GM12801 (cell line): ENCODE measurements at regions not wholly inside any gene's neighbourhood (a gene's known extent, or its start where the extent isn't known, plus 50 kb on each side); places are given as distances from the start of the nearest gene placed in this dataset.

ENCODE experiments used
- CTCF ChIP-seq: IDR thresholded peaks from one replicate; pipeline ENCODE4 v1.5.1; 2011; ENCODE audit warnings: control low read depth; ENCODE audit not compliant: insufficient read length; ENCODE audit errors: extremely low read depth

GRCh38 chr10:59104186-59104585 is 72.3 kb upstream of the PHYHIPL start:
- no peak for TF ChIP-seq CTCF

GRCh38 chr10:59106441-59106840 is 70.0 kb upstream of the PHYHIPL start:
- no peak for TF ChIP-seq CTCF

DNA sequence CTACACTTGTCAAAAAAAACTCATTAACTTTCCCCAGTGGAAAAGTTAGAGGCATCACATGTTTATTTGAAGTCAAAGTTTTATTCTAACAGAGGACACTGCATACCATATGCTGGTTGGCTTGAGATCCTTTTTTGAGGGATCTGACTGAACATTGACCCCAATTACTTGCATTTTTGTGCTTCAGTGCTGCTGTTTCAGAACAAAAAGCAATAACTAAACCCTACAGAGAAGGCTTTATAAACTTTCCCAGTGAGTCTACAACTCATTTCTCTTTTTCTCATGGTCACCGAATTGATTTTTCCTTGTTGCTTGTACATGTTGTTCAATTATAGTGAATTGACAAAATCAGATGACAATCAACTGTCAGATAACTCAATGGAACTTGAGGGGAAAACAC is 69.3 kb upstream of the PHYHIPL start:
- TF ChIP-seq CTCF, result no peak

GRCh38 chr10:59108296-59108870 is 68.1 kb upstream of the PHYHIPL start:
- TF ChIP-seq CTCF, result no peak

DNA sequence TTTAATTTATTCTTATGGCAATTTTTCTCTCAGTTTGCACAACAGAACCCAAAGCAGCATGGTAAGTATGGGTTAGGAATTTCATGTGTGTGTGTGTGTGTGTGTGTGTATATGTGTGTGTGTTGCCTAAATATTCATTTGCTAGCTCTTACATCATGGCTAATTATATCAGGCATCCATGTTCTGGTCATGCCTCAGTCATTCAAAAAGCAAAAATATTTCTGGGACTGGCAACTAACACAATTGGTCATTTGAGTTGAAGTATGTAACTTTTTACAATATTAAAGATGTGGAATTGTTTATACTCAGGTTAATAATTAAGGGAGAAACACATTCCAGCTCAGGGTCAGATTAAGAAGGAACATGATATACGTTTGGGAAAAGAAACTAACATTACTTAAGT is 67.6 kb upstream of the PHYHIPL start:
- no peak for TF ChIP-seq CTCF

DNA sequence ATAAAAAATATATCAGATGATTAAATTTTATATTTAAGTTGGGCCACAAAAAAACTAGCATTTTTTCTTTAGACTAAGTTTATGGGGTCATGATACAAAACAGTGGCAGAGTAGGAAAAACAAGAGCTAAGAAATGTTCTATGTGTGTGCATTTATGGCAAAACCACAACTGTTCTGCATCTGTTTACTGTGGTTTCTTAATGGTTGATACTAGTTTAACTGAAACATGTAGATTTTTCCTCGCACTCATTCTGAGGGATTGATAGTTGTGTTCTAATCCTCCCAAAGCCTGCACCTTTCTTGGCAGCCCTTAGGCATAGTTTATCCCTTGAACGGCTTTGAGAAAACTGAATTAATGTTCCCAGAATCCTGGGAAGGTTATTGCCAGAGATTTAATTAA is 66.6 kb upstream of the PHYHIPL start:
- TF ChIP-seq CTCF, result no peak

- TF ChIP-seq CTCF, result no peak
Measured at GRCh38 chr10:59124187-59124586, 52.3 kb upstream of the PHYHIPL start.
